HCT116 (cell line): ENCODE measurements at regions not wholly inside any gene's neighbourhood (a gene's known extent, or its start where the extent isn't known, plus 50 kb on each side); places are given as distances from the start of the nearest gene placed in this dataset.

Experiments
- ATAC-seq: fragments of 200-7000 bp; cut with Tn5 transposase; 2 replicates; pipeline ENCODE4 v1.9.1; 2020; ENCODE audit warnings: mild to moderate bottlenecking, moderate library complexity
- BruUV-seq: library from RNA; stranded (reverse); fragments of 400-500 nt; replicated peaks from 2 replicates; lab custom pipeline; 2021; lab: Mats Ljungman, UMichigan
- CTCF ChIA-PET: fragments of 300-600 bp; sonication (Branson Sonifier 250); formaldehyde crosslinking; loops from one replicate; lab custom pipeline; 2021; ENCODE audit warnings: antibody characterized with exemption; lab: Charles Lee
- POLR2A ChIA-PET: fragments of 300-600, 350-600 bp; sonication (Branson Sonifier 250); formaldehyde crosslinking; loops from one replicate; lab custom pipeline; 2021; ENCODE audit warnings: antibody characterized with exemption; lab: Charles Lee
- RAD21 ChIA-PET, 2 experiments: fragments of 300-600 bp; sonication (Branson Sonifier 250); formaldehyde crosslinking; loops; one replicate each; lab custom pipeline; 2023; ENCODE audit warnings: low total read pairs in 2 of 2; ENCODE audit not compliant: uncharacterized antibody in 2 of 2, unreplicated experiment in 2 of 2, low non-redundant PET in 1 of 2; lab: Charles Lee
- DNase-seq: peaks from one replicate; pipeline ENCODE4 v3.0.0-alpha.2; 2010; ENCODE audit warnings: low read depth, low spot score
- H2AFZ ChIP-seq: fragments of 200-600 bp; shearing (Covaris generic), sonication (generic); 2 replicates; pipeline ENCODE4 v1.6.1; 2017; ENCODE audit warnings: low read depth, mixed run types, mixed read lengths, antibody characterized with exemption, low read length; ENCODE audit not compliant: poor library complexity, severe bottlenecking
- H3K27ac ChIP-seq: 2 replicates; pipeline ENCODE4 v1.5.1; 2012; ENCODE audit warnings: low read depth, low read length
- H3K27me3 ChIP-seq: fragments of 200-600 bp; sonication (generic); 2 replicates; pipeline ENCODE4 v1.6.1; 2016; ENCODE audit warnings: mixed run types, low read length, mixed read lengths; ENCODE audit not compliant: insufficient read depth
- H3K36me3 ChIP-seq, 2 experiments: fragments of 200-500 bp in 1 of 2; fragments of 200-600 bp in 1 of 2; sonication (Bioruptor generic) in 1 of 2; sonication (generic) in 1 of 2; 2 replicates each; pipeline versions ENCODE4 v1.5.1 to v1.6.1; 2014 to 2016; ENCODE audit warnings: low read length in 2 of 2, inconsistent platforms in 1 of 2, mixed read lengths in 1 of 2, mixed run types in 1 of 2; ENCODE audit not compliant: insufficient read depth in 2 of 2, control insufficient read depth in 1 of 2
- H3K4me1 ChIP-seq, 2 experiments: fragments of 200-600 bp in 1 of 2; sonication (generic) in 1 of 2; 2 replicates each; pipeline versions ENCODE4 v1.5.1 to v1.6.1; 2012 to 2017; ENCODE audit warnings: low read length in 2 of 2, inconsistent platforms in 1 of 2, mild to moderate bottlenecking in 1 of 2, mixed read lengths in 1 of 2, mixed run types in 1 of 2, moderate library complexity in 1 of 2; ENCODE audit not compliant: insufficient read depth in 2 of 2, control insufficient read depth in 1 of 2
- H3K4me2 ChIP-seq: fragments of 200-600 bp; sonication (generic); 2 replicates; pipeline ENCODE4 v1.6.1; 2017; ENCODE audit warnings: mixed run types, low read length, mixed read lengths
- H3K4me3 ChIP-seq, 2 experiments: fragments of 200-600 bp in 1 of 2; sonication (generic) in 1 of 2; replicated peaks in 1 of 2; 2 replicates each; pipeline ENCODE4 v1.5.1; 2011 to 2016; ENCODE audit warnings: low read length in 2 of 2, control low read depth in 1 of 2, low read depth in 1 of 2, mild to moderate bottlenecking in 1 of 2, mixed read lengths in 1 of 2, mixed run types in 1 of 2
- H3K79me2 ChIP-seq: fragments of 200-600 bp; sonication (generic); 2 replicates; pipeline ENCODE4 v1.6.1; 2017; ENCODE audit warnings: mild to moderate bottlenecking, mixed run types, low read length, moderate library complexity, mixed read lengths; ENCODE audit not compliant: insufficient read depth
- H3K9ac ChIP-seq: fragments of 200-600 bp; sonication (generic); 2 replicates; pipeline ENCODE4 v1.6.1; 2016; ENCODE audit warnings: low read length, mixed read lengths
- H3K9me2 ChIP-seq: fragments of 200-600 bp; sonication (generic), shearing (Covaris generic); 2 replicates; pipeline ENCODE4 v1.6.1; 2017; ENCODE audit warnings: mixed run types, mild to moderate bottlenecking, moderate library complexity; ENCODE audit not compliant: insufficient read depth
- H3K9me3 ChIP-seq, 2 experiments: fragments of 200-500 bp in 1 of 2; fragments of 200-600 bp in 1 of 2; sonication (Bioruptor generic) in 1 of 2; sonication (generic) in 1 of 2; 2 replicates each; pipeline ENCODE4 v1.6.1; 2014 to 2017; ENCODE audit warnings: low read length in 2 of 2, mixed read lengths in 2 of 2, inconsistent platforms in 1 of 2, low read depth in 1 of 2, mild to moderate bottlenecking in 1 of 2, mixed run types in 1 of 2, moderate library complexity in 1 of 2; ENCODE audit not compliant: control insufficient read depth in 1 of 2, insufficient read depth in 1 of 2
- H4K20me1 ChIP-seq: fragments of 200-600 bp; sonication (generic), shearing (Covaris generic); 2 replicates; pipeline ENCODE4 v1.6.1; 2017; ENCODE audit warnings: mixed run types, mild to moderate bottlenecking, moderate library complexity; ENCODE audit not compliant: insufficient read depth
- CBX3 ChIP-seq: IDR thresholded peaks from 2 replicates; pipeline ENCODE4 v1.6.1; 2012; ENCODE audit warnings: low read depth
- CEBPB ChIP-seq: IDR thresholded peaks from 2 replicates; pipeline ENCODE4 v1.6.1; 2012; ENCODE audit warnings: low read depth
- EGR1 ChIP-seq: IDR thresholded peaks from 2 replicates; pipeline ENCODE4 v1.6.1; 2012; ENCODE audit warnings: low read depth
- EZH2 ChIP-seq: fragments of 200-600 bp; sonication (generic); IDR thresholded peaks from 2 replicates; pipeline ENCODE4 v1.6.1; 2017; ENCODE audit warnings: antibody characterized with exemption, mixed run types
- RAD21 ChIP-seq: IDR thresholded peaks from 2 replicates; pipeline ENCODE4 v1.6.1; 2012; ENCODE audit warnings: low read depth, mild to moderate bottlenecking
- SP1 ChIP-seq: IDR thresholded peaks from 2 replicates; pipeline ENCODE4 v1.6.1; 2012; ENCODE audit warnings: low read depth
- SRF ChIP-seq: IDR thresholded peaks from 2 replicates; pipeline ENCODE4 v1.6.1; 2012; ENCODE audit warnings: low read depth
- YY1 ChIP-seq: IDR thresholded peaks from 2 replicates; pipeline ENCODE4 v1.6.1; 2011; ENCODE audit warnings: low read length, low read depth, moderate library complexity, mild to moderate bottlenecking; ENCODE audit not compliant: insufficient replicate concordance; ENCODE audit errors: extremely low read depth
- intact Hi-C: fragments of 100-400 bp; cut with micrococcal nuclease; formaldehyde crosslinking; loops from 2 replicates; pipeline ENCODE4 v1.10.0; 2022
- TF ChIP-seq, protein P1 (sequence below), 3 experiments: fragments of 200-600 bp in 1 of 3; sonication (generic) in 1 of 3; IDR thresholded peaks in 2 of 3; conservative IDR thresholded peaks in 1 of 3; 2 replicates each; pipeline ENCODE4 v1.5.1; 2012 to 2017; ENCODE audit warnings: low read depth in 2 of 3, low read length in 2 of 3, antibody characterized with exemption in 1 of 3, borderline replicate concordance in 1 of 3, control low read depth in 1 of 3, mild to moderate bottlenecking in 1 of 3, mixed read lengths in 1 of 3, mixed run types in 1 of 3, moderate library complexity in 1 of 3; ENCODE audit not compliant: insufficient read depth in 1 of 3
- TF ChIP-seq, protein P2 (sequence below): IDR thresholded peaks from 2 replicates; pipeline ENCODE4 v1.6.1; 2011; ENCODE audit warnings: mild to moderate bottlenecking, low read length, moderate library complexity; ENCODE audit not compliant: insufficient replicate concordance; ENCODE audit errors: extremely low read depth

DNA sequence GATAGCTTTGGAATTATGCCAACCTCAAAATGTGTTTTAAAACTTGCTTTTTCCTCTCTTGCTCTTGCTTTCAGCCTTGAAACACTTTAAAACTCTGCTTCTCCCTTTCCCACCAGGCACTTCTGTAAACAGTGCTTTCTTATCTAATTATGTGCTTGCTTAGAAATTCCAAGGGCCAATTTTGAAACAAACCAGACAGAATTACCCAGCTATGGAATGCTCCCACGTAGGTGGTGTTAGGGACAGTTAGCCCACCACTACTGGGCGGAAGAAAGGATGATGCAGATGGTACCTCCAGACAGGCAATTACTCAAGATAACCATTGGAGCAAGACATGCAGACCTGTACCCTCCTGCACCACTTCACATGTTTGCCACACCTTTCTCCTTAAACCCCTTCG is 523.0 kb upstream of the PTPRD start:
- H3K4me1 ChIP-seq: no peaks in the 10 kb centered on the region
- H3K9ac ChIP-seq: no peak overlapping the region
- no peaks in the 10 kb centered on the region for H3K36me3 ChIP-seq
- H3K4me3 ChIP-seq: no peak overlapping the region
- H3K4me2 ChIP-seq: no peak overlapping the region
- intact Hi-C loops: no loop called here
- no peak overlapping the region for H3K27ac ChIP-seq
- ATAC-seq (no peak), DNase-seq (no peak)
- no peaks in the 10 kb centered on the region for H3K9me2 ChIP-seq
- no TSS peak for BruUV-seq
- POLR2A ChIA-PET: no interaction called here
- RAD21 ChIA-PET: no interaction called here
- H3K9me3 ChIP-seq: peaks cover 4 to 25% of the 10 kb centered on the region in 2 experiments; a peak in 3 of 4 replicates
- no peaks in the 10 kb centered on the region for H3K79me2 ChIP-seq
- H3K27me3 ChIP-seq: no peaks in the 10 kb centered on the region
- H4K20me1 ChIP-seq: no peaks in the 10 kb centered on the region
- no peak overlapping the region for H2AFZ ChIP-seq
- CTCF ChIA-PET: no interaction called here
- TF ChIP-seq EGR1 (no peak), SP1 (no peak), SRF (no peak), RAD21 (no peak), CEBPB (no peak), YY1 (no peak), EZH2 (no peak), CBX3 (no peak)
- TF ChIP-seq, protein P1, sequence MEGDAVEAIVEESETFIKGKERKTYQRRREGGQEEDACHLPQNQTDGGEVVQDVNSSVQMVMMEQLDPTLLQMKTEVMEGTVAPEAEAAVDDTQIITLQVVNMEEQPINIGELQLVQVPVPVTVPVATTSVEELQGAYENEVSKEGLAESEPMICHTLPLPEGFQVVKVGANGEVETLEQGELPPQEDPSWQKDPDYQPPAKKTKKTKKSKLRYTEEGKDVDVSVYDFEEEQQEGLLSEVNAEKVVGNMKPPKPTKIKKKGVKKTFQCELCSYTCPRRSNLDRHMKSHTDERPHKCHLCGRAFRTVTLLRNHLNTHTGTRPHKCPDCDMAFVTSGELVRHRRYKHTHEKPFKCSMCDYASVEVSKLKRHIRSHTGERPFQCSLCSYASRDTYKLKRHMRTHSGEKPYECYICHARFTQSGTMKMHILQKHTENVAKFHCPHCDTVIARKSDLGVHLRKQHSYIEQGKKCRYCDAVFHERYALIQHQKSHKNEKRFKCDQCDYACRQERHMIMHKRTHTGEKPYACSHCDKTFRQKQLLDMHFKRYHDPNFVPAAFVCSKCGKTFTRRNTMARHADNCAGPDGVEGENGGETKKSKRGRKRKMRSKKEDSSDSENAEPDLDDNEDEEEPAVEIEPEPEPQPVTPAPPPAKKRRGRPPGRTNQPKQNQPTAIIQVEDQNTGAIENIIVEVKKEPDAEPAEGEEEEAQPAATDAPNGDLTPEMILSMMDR (IDR thresholded peaks at IDR 0.05 in 2 of 3, conservative IDR thresholded peaks at IDR 0.05 in 1 of 3; ENCODE audit: borderline replicate concordance in 1 of 3, insufficient read depth in 1 of 3, low read depth in 2 of 3, low read length in 2 of 3): no peak
- TF ChIP-seq, protein P2, sequence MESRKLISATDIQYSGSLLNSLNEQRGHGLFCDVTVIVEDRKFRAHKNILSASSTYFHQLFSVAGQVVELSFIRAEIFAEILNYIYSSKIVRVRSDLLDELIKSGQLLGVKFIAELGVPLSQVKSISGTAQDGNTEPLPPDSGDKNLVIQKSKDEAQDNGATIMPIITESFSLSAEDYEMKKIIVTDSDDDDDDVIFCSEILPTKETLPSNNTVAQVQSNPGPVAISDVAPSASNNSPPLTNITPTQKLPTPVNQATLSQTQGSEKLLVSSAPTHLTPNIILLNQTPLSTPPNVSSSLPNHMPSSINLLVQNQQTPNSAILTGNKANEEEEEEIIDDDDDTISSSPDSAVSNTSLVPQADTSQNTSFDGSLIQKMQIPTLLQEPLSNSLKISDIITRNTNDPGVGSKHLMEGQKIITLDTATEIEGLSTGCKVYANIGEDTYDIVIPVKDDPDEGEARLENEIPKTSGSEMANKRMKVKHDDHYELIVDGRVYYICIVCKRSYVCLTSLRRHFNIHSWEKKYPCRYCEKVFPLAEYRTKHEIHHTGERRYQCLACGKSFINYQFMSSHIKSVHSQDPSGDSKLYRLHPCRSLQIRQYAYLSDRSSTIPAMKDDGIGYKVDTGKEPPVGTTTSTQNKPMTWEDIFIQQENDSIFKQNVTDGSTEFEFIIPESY: no peak
- TF ChIP-seq, all 23 proteins: peak for 0
